ENCODE measurements at regions not wholly inside any gene's neighbourhood (a gene's known extent, or its start where the extent isn't known, plus 50 kb on each side); places are given as distances from the start of the nearest gene placed in this dataset.
A peak's percentile ranks its signal among the peaks of the same experiment; 100 is the strongest.

- H3K9me3 Mint-ChIP-seq: no peaks in the 10 kb centered on the region
- H3K36me3 Mint-ChIP-seq (ENCODE audit: low read depth): no peaks in the 10 kb centered on the region
- no peak overlapping the region for H3K4me3 Mint-ChIP-seq
- peaks cover 2% of the 10 kb centered on the region for H3K27me3 Mint-ChIP-seq
- no peak for DNase-seq
- CTCF ChIA-PET: interaction anchor here (0.8 to 1.2 kb wide), 2 partner anchors 9 kb away, joined by 3 to 4 read pairs; no protein-coding TSS in a partner anchor
- H3K4me1 Mint-ChIP-seq: no peaks in the 10 kb centered on the region
- H3K27ac Mint-ChIP-seq: no peak overlapping the region
- POLR2A ChIA-PET: no interaction called here
Observed at GRCh38 chr1:229943148-229943714, 123.8 kb upstream of the GALNT2 start.

- ChIA-PET POLR2A (no interaction called here), CTCF (interaction anchor here (0.8 to 1.2 kb wide), 2 partner anchors 8 to 10 kb away, joined by 3 to 4 read pairs; no protein-coding TSS in a partner anchor)
- Mint-ChIP-seq H3K36me3 (ENCODE audit: low read depth) (no peaks in the 10 kb centered on the region), H3K4me1 (no peaks in the 10 kb centered on the region), H3K27me3 (peaks cover 2% of the 10 kb centered on the region), H3K4me3 (no peak overlapping the region), H3K27ac (no peak overlapping the region), H3K9me3 (no peaks in the 10 kb centered on the region)
- no peak for DNase-seq
Observed at GRCh38 chr1:229943988-229944743, 122.9 kb upstream of the GALNT2 start.

GRCh38 chr1:229945795-229946194 is 121.2 kb upstream of the GALNT2 start:
- ChIA-PET POLR2A (no interaction called here), CTCF (interaction anchor here (0.6 kb wide), 2 partner anchors 171 to 211 kb away, joined by 3 to 4 read pairs; no protein-coding TSS in a partner anchor)
- Mint-ChIP-seq H3K4me3 (no peak overlapping the region), H3K9me3 (no peaks in the 10 kb centered on the region), H3K27me3 (peaks cover 6% of the 10 kb centered on the region), H3K36me3 (ENCODE audit: low read depth) (no peaks in the 10 kb centered on the region), H3K4me1 (no peaks in the 10 kb centered on the region), H3K27ac (no peak overlapping the region)
- DNase-seq: no peak

GRCh38 chr1:229947968-229948367 is 119.1 kb upstream of the GALNT2 start:
- Mint-ChIP-seq H3K9me3 (no peaks in the 10 kb centered on the region), H3K36me3 (ENCODE audit: low read depth) (no peaks in the 10 kb centered on the region), H3K4me3 (no peak overlapping the region), H3K4me1 (peaks cover 2% of the 10 kb centered on the region), H3K27me3 (peaks cover 6% of the 10 kb centered on the region), H3K27ac (no peak overlapping the region)
- ChIA-PET CTCF (no interaction called here), POLR2A (no interaction called here)
- DNase-seq: no peak

- no peak overlapping the region for H3K27ac Mint-ChIP-seq
- H3K4me1 Mint-ChIP-seq: peaks cover 7% of the 10 kb centered on the region
- no peak for DNase-seq
- no peaks in the 10 kb centered on the region for H3K9me3 Mint-ChIP-seq
- ChIA-PET CTCF (no interaction called here), POLR2A (no interaction called here)
- no peak overlapping the region for H3K4me3 Mint-ChIP-seq
- no peaks in the 10 kb centered on the region for H3K36me3 Mint-ChIP-seq (ENCODE audit: low read depth)
- H3K27me3 Mint-ChIP-seq: peaks cover 6% of the 10 kb centered on the region
Observed at GRCh38 chr1:229948438-229948837, 118.6 kb upstream of the GALNT2 start.

- DNase-seq: no peak
- CTCF ChIA-PET: no interaction called here
- Mint-ChIP-seq H3K27ac (no peak overlapping the region), H3K4me1 (peaks cover 16% of the 10 kb centered on the region), H3K9me3 (no peaks in the 10 kb centered on the region), H3K36me3 (ENCODE audit: low read depth) (no peaks in the 10 kb centered on the region), H3K27me3 (peaks cover 6% of the 10 kb centered on the region), H3K4me3 (no peak overlapping the region)
- POLR2A ChIA-PET: no interaction called here
Observed at GRCh38 chr1:229949500-229949899, 117.5 kb upstream of the GALNT2 start.

- POLR2A ChIA-PET: no interaction called here
- H3K36me3 Mint-ChIP-seq (ENCODE audit: low read depth): no peaks in the 10 kb centered on the region
- H3K9me3 Mint-ChIP-seq: no peaks in the 10 kb centered on the region
- CTCF ChIA-PET: no interaction called here
- no peak overlapping the region for H3K27ac Mint-ChIP-seq
- peaks cover 6% of the 10 kb centered on the region for H3K27me3 Mint-ChIP-seq
- no peak for DNase-seq
- peaks cover 18% of the 10 kb centered on the region for H3K4me1 Mint-ChIP-seq
- H3K4me3 Mint-ChIP-seq: no peak overlapping the region
Observed at GRCh38 chr1:229950020-229950419, 117.0 kb upstream of the GALNT2 start.

- Mint-ChIP-seq H3K27ac (no peak overlapping the region), H3K36me3 (ENCODE audit: low read depth) (peaks cover 4% of the 10 kb centered on the region), H3K4me3 (no peak overlapping the region), H3K4me1 (peaks cover 18% of the 10 kb centered on the region), H3K27me3 (peaks cover 6% of the 10 kb centered on the region), H3K9me3 (peaks cover 3% of the 10 kb centered on the region)
- ChIA-PET POLR2A (no interaction called here), CTCF (no interaction called here)
- DNase-seq: no peak
Observed at GRCh38 chr1:229950908-229951307, 116.1 kb upstream of the GALNT2 start.

- peaks cover 4% of the 10 kb centered on the region for H3K36me3 Mint-ChIP-seq (ENCODE audit: low read depth)
- H3K27ac Mint-ChIP-seq: no peak overlapping the region
- H3K4me3 Mint-ChIP-seq: no peak overlapping the region
- H3K4me1 Mint-ChIP-seq: peaks cover 18% of the 10 kb centered on the region
- H3K9me3 Mint-ChIP-seq: peaks cover 6% of the 10 kb centered on the region
- no peak for DNase-seq
- H3K27me3 Mint-ChIP-seq: peaks cover 10% of the 10 kb centered on the region
- POLR2A ChIA-PET: no interaction called here
- CTCF ChIA-PET: interaction anchor here (1.2 kb wide), 1 partner anchor 8 kb away, joined by 4 read pairs; no protein-coding TSS in a partner anchor
Observed at GRCh38 chr1:229951856-229952534, 115.0 kb upstream of the GALNT2 start.

GRCh38 chr1:229952670-229953520 is 114.1 kb upstream of the GALNT2 start:
- H3K27ac Mint-ChIP-seq: no peak overlapping the region
- CTCF ChIA-PET: interaction anchor here (1.2 kb wide), 1 partner anchor 9 kb away, joined by 4 read pairs; no protein-coding TSS in a partner anchor
- DNase-seq: no peak
- POLR2A ChIA-PET: interaction anchor here (0.5 kb wide), 1 partner anchor 257 kb away, joined by 4 read pairs; no protein-coding TSS in a partner anchor
- peaks cover 7% of the 10 kb centered on the region for H3K36me3 Mint-ChIP-seq (ENCODE audit: low read depth)
- H3K27me3 Mint-ChIP-seq: peaks cover 12% of the 10 kb centered on the region
- H3K4me1 Mint-ChIP-seq: peaks cover 24% of the 10 kb centered on the region
- H3K4me3 Mint-ChIP-seq: no peak overlapping the region
- H3K9me3 Mint-ChIP-seq: peaks cover 15% of the 10 kb centered on the region

GRCh38 chr1:229953736-229954326 is 113.2 kb upstream of the GALNT2 start:
- Mint-ChIP-seq H3K4me3 (peak overlapping the region; percentile 4), H3K4me1 (peaks cover 24% of the 10 kb centered on the region), H3K27me3 (peaks cover 12% of the 10 kb centered on the region), H3K9me3 (peaks cover 19% of the 10 kb centered on the region), H3K36me3 (ENCODE audit: low read depth) (peaks cover 8% of the 10 kb centered on the region), H3K27ac (peak overlapping the region; percentile 71)
- DNase-seq: no peak
- CTCF ChIA-PET: interaction anchor here (0.7 kb wide), 1 partner anchor 196 kb away, joined by 6 read pairs; no protein-coding TSS in a partner anchor
- POLR2A ChIA-PET: no interaction called here

GRCh38 chr1:229964281-229964680 is 102.8 kb upstream of the GALNT2 start:
- peaks cover 18% of the 10 kb centered on the region for H3K27me3 Mint-ChIP-seq
- H3K27ac Mint-ChIP-seq: no peak overlapping the region
- no peaks in the 10 kb centered on the region for H3K4me1 Mint-ChIP-seq
- ChIA-PET POLR2A (no interaction called here), CTCF (no interaction called here)
- no peak for DNase-seq
- no peaks in the 10 kb centered on the region for H3K36me3 Mint-ChIP-seq (ENCODE audit: low read depth)
- no peaks in the 10 kb centered on the region for H3K9me3 Mint-ChIP-seq
- H3K4me3 Mint-ChIP-seq: no peak overlapping the region
